22Rv1 (cell line): ENCODE measurements at regions not wholly inside any gene's neighbourhood (a gene's known extent, or its start where the extent isn't known, plus 50 kb on each side); places are given as distances from the start of the nearest gene placed in this dataset.

Experiments used
- H3K27ac ChIP-seq: fragments of 450-650 bp; 2 replicates; pipeline ENCODE4 v1.5.1; 2017
- ZFX ChIP-seq: fragments of 450-650 bp; IDR thresholded peaks from 2 replicates; pipeline ENCODE4 v1.6.1; 2017; ENCODE audit warnings: antibody characterized with exemption, borderline replicate concordance
- TF ChIP-seq, protein P1 (sequence below): fragments of 450-650 bp; IDR thresholded peaks from 2 replicates; pipeline ENCODE4 v1.5.1; 2017; ENCODE audit warnings: mild to moderate bottlenecking

DNA sequence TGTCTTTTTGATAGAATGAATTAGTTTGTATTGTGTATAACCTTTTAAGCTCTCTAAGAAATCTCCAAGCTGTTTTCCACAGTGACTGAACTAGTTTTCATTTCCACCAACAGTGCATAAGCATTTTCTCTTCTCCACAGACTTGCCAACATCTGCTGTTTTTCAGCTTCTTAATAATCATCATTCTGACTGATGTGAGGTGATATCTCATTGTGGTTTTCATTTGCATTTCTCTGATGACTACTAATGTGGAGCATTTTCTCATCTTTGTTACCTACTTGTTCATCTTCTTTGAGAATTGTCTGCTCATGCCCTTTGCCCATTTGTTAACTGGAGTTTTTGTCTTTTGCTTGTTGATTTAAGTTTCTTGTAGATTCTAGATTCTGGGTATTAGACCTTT is 777.5 kb downstream of the OTOL1 start:
- TF ChIP-seq, protein P1, sequence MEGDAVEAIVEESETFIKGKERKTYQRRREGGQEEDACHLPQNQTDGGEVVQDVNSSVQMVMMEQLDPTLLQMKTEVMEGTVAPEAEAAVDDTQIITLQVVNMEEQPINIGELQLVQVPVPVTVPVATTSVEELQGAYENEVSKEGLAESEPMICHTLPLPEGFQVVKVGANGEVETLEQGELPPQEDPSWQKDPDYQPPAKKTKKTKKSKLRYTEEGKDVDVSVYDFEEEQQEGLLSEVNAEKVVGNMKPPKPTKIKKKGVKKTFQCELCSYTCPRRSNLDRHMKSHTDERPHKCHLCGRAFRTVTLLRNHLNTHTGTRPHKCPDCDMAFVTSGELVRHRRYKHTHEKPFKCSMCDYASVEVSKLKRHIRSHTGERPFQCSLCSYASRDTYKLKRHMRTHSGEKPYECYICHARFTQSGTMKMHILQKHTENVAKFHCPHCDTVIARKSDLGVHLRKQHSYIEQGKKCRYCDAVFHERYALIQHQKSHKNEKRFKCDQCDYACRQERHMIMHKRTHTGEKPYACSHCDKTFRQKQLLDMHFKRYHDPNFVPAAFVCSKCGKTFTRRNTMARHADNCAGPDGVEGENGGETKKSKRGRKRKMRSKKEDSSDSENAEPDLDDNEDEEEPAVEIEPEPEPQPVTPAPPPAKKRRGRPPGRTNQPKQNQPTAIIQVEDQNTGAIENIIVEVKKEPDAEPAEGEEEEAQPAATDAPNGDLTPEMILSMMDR: no peak
- TF ChIP-seq ZFX: no peak
- no peak overlapping the region for H3K27ac ChIP-seq

GRCh38 chr3:162278834-162279233 is 782.2 kb downstream of the OTOL1 start:
- no peak overlapping the region for H3K27ac ChIP-seq
- TF ChIP-seq ZFX: no peak
- TF ChIP-seq, protein P1: no peak

DNA sequence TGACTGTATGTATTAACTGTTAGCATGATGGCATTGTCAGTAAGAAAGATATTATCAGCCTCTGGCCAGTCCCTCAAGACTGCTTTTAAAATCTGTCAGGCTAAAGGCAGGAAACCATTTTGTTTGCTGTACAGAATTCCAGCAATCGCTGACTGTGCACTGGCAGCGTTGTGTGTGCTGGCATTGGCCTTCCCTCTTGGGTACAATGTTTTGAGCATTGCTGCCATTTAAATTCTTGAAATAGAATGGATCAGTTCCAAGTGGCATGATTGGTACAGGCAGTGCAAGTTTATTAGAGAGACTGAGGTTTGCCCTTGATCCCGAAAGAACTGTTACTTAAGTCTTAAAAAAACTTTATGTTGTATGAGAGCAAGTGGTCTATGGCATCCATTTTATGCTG is 788.7 kb downstream of the OTOL1 start:
- TF ChIP-seq, protein P1: no peak
- no peak overlapping the region for H3K27ac ChIP-seq

GRCh38 chr3:162287600-162287999 is 791.0 kb downstream of the OTOL1 start:
- no peak for TF ChIP-seq ZFX
- TF ChIP-seq, protein P1: no peak
- H3K27ac ChIP-seq: no peak overlapping the region

DNA sequence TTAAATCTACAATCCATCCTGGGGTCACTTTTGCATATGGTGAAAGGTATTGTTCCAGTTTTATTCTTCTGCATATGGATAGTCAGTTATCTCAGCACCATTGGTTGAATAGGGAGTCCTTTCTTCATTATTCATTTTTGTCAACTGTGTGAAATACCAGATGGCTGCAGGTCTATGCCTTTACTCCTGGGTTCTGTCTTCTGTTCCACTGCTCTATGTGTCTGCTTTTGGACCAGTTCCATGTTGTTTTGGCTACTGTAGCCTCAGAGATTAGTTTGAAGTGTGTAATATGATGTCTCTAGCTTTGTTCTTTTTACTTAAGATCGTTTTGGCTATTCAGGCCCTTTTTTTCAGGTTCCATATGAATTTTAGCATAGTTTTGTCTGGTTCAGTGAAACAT is 795.8 kb downstream of the OTOL1 start:
- no peak overlapping the region for H3K27ac ChIP-seq
- no peak for TF ChIP-seq ZFX
- TF ChIP-seq, protein P1: no peak

- no peak for TF ChIP-seq ZFX
- TF ChIP-seq, protein P1: no peak
- H3K27ac ChIP-seq: no peak overlapping the region
Observed at GRCh38 chr3:162295323-162295983, 798.8 kb downstream of the OTOL1 start.

DNA sequence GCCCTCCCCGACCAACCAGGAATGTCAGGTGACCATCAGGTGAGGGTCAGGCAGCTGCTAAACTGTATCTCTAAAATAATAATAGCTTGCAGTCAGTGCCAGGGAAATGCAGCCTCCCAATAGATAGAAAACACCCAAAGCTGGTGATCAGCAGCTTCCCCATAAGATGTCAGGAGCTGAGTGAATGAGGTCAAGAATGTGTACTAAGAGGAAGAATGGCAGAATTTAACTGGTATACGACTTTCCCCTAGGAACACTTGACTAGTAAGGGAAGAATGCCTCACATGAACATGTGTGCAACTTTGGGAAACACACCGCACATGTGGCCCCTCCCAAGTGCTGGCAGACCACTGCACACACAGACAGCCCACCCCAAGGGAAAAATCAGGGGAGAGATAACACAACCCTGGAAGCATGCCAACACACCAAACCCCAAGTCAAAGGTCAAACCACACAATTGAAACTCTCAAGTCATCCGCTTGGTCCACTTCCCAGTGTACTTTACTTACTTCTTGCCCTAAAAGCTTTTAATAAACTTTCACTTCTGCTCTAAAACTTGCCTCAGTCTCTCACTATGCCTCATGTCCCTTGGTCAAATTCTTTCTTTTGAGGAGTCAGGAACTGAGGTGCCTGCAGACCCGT is 806.5 kb downstream of the OTOL1 start:
- no peak overlapping the region for H3K27ac ChIP-seq
- no peak for TF ChIP-seq ZFX
- TF ChIP-seq, protein P1: no peak
